ENCODE measurements at regions not wholly inside any gene's neighbourhood (a gene's known extent, or its start where the extent isn't known, plus 50 kb on each side); places are given as distances from the start of the nearest gene placed in this dataset.
"Not testable (repeated sequence)": the region's sequence is repeated elsewhere in the genome, so short reads cannot be mapped to it uniquely, and the experiment has no call there.

- FAIRE-seq; intact Hi-C loops (cut with DNase I); H3K4me3 ChIP-seq; H3K36me3 ChIP-seq; H3K27ac ChIP-seq; H3K4me1 ChIP-seq; H3K9me3 ChIP-seq; ATAC-seq; H3K27me3 ChIP-seq: not testable (repeated sequence)
- 91 to 93% methylated on average over 24 to 29 of the region's 30 CpGs for WGBS, 2 donors
- DNase-seq, result peak in 1 of 6 donors; percentile 23
These were observed 190.7 kb downstream of the TGIF2LX start for GRCh38 chrX:90112365-90112764.

GRCh38 chrX:90134947-90135346, 213.2 kb downstream of the TGIF2LX start:
- H3K27me3 ChIP-seq; H3K4me1 ChIP-seq; FAIRE-seq; intact Hi-C loops (cut with DNase I); DNase-seq; ATAC-seq; H3K27ac ChIP-seq; H3K36me3 ChIP-seq; H3K9me3 ChIP-seq; H3K4me3 ChIP-seq: not testable (repeated sequence)
- 56 to 70% methylated on average over 1 to 2 of the region's 2 CpGs for WGBS, 2 donors

GRCh38 chrX:90178976-90179375, 257.3 kb downstream of the TGIF2LX start:
- H3K9me3 ChIP-seq; H3K27ac ChIP-seq; DNase-seq; H3K27me3 ChIP-seq; H3K4me3 ChIP-seq; FAIRE-seq; H3K4me1 ChIP-seq; ATAC-seq; H3K36me3 ChIP-seq; intact Hi-C loops (cut with DNase I): not testable (repeated sequence)
- WGBS, 2 donors, result 47 to 59% methylated on average over 8 of the region's 8 CpGs

GRCh38 chrX:90189046-90189445, 267.3 kb downstream of the TGIF2LX start:
- H3K4me1 ChIP-seq; H3K36me3 ChIP-seq; H3K27me3 ChIP-seq; H3K9me3 ChIP-seq; intact Hi-C loops (cut with DNase I); ATAC-seq; DNase-seq; H3K27ac ChIP-seq; H3K4me3 ChIP-seq: not testable (repeated sequence)
- FAIRE-seq, result peak; percentile 83

- H3K27me3 ChIP-seq; H3K4me3 ChIP-seq; H3K27ac ChIP-seq; FAIRE-seq; DNase-seq; intact Hi-C loops (cut with DNase I); H3K9me3 ChIP-seq; ATAC-seq; H3K4me1 ChIP-seq; H3K36me3 ChIP-seq: not testable (repeated sequence)
- WGBS, 2 donors, result 54 to 57% methylated on average over 3 of the region's 3 CpGs
These were observed 285.1 kb downstream of the TGIF2LX start for GRCh38 chrX:90206840-90207239.

GRCh38 chrX:90222620-90223019, 300.9 kb downstream of the TGIF2LX start:
- WGBS, 2 donors, result 65 to 78% methylated on average over 3 of the region's 4 CpGs
- H3K4me3 ChIP-seq; FAIRE-seq; intact Hi-C loops (cut with DNase I); H3K9me3 ChIP-seq; DNase-seq; H3K4me1 ChIP-seq; H3K27me3 ChIP-seq; ATAC-seq; H3K27ac ChIP-seq; H3K36me3 ChIP-seq: not testable (repeated sequence)

GRCh38 chrX:90271645-90272044, 349.9 kb downstream of the TGIF2LX start:
- H3K4me3 ChIP-seq; ATAC-seq; H3K4me1 ChIP-seq; DNase-seq; H3K27me3 ChIP-seq; H3K36me3 ChIP-seq; H3K9me3 ChIP-seq; H3K27ac ChIP-seq; intact Hi-C loops (cut with DNase I): not testable (repeated sequence)
- peak; percentile 43 for FAIRE-seq
- 40 to 59% methylated on average over 5 of the region's 5 CpGs for WGBS, 2 donors
